ENCODE measurements at regions not wholly inside any gene's neighbourhood (a gene's known extent, or its start where the extent isn't known, plus 50 kb on each side); places are given as distances from the start of the nearest gene placed in this dataset.
A peak's percentile ranks its signal among the peaks of the same experiment; 100 is the strongest.

DNA sequence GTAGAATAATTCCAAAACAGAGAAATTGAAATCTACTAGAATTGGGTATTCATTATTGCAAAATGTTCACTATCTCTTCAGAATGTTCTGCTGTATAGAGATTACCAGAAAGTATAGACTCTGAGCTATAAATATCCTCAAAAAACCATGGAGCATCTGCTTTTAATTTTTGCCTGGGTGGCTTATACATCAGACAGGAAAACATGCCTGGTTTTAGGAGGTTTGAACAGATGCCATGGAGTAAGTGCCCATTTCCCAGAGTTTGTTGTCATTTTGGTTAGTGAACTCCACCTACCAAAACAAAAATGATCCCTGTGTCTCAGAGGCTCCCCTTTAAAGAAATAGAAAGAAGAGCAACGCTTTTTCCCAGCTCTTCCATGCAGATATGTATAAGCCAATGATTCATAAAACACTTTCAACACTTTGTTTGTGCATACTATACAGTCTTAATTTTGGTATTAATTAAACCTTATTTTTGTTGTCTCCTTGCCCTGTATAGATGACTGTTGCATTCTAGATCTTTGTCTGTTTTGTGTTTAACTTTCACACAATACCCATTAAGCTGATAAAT is 68.7 kb downstream of the MEPE start:
- peaks cover 2% of the 10 kb centered on the region for H3K4me1 Mint-ChIP-seq (ENCODE audit: low read depth)
- DNase-seq (ENCODE audit: low spot score, unreplicated experiment): no peak
- peaks cover 15% of the 10 kb centered on the region for H3K27me3 Mint-ChIP-seq
- TF ChIP-seq, protein P1, sequence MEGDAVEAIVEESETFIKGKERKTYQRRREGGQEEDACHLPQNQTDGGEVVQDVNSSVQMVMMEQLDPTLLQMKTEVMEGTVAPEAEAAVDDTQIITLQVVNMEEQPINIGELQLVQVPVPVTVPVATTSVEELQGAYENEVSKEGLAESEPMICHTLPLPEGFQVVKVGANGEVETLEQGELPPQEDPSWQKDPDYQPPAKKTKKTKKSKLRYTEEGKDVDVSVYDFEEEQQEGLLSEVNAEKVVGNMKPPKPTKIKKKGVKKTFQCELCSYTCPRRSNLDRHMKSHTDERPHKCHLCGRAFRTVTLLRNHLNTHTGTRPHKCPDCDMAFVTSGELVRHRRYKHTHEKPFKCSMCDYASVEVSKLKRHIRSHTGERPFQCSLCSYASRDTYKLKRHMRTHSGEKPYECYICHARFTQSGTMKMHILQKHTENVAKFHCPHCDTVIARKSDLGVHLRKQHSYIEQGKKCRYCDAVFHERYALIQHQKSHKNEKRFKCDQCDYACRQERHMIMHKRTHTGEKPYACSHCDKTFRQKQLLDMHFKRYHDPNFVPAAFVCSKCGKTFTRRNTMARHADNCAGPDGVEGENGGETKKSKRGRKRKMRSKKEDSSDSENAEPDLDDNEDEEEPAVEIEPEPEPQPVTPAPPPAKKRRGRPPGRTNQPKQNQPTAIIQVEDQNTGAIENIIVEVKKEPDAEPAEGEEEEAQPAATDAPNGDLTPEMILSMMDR (IDR thresholded peaks at IDR 0.05; ENCODE audit: unreplicated experiment): no peak
- no peaks in the 10 kb centered on the region for H3K9me3 Mint-ChIP-seq (ENCODE audit: low read depth)
- no peak overlapping the region for H3K27ac Mint-ChIP-seq
- no peaks in the 10 kb centered on the region for H3K36me3 Mint-ChIP-seq (ENCODE audit: insufficient read depth)
- no peak overlapping the region for H3K4me3 Mint-ChIP-seq (ENCODE audit: low read depth)

DNA sequence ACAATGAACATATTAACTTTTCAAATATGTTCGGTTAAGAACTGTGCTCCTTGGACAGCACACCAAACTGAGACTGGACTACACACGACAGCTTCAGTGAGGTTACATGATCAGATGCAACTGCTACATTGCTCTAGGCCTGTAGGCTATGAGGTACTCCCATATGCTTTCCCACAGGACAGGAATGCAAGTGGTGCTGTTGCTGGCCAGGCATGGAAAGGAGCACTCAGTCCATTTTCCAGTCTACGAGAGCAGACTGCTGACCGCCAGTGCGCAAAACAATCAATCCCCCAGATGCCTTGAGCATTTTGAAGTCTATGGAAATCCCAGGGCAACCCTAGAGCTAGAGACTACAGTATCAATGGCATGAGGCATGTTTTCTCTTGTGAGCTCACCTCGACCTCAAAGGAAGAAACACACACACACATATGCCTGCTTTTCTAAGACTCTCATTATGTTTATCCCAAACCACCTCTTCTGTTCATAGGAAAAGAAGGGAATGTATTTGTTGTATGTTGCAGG is 70.8 kb upstream of the SPP1 start:
- TF ChIP-seq, protein P1 (IDR thresholded peaks at IDR 0.05; ENCODE audit: unreplicated experiment): no peak
- no peak for DNase-seq (ENCODE audit: low spot score, unreplicated experiment)
- Mint-ChIP-seq H3K27me3 (peaks cover 12% of the 10 kb centered on the region), H3K9me3 (ENCODE audit: low read depth) (no peaks in the 10 kb centered on the region), H3K36me3 (ENCODE audit: insufficient read depth) (no peaks in the 10 kb centered on the region), H3K4me3 (ENCODE audit: low read depth) (no peak overlapping the region), H3K27ac (no peak overlapping the region), H3K4me1 (ENCODE audit: low read depth) (peaks cover 6% of the 10 kb centered on the region)

DNA sequence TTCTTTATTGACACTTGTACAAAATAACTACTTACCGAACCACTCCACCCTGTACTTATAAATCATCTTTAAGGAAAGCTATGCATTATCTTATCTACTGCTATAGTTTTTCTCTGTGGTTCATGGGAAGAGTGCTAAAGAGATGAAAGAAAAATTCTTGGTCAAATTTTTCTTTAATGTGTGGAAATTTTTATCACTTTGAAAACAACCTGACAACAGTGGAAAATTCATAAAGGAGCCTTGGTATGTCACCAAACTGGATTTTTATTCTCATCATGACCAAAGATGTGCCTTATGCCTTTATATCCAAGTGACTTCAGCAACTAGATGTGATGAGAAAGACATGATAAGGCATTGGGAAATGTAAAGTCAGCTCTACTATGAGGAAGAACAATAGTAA is 67.2 kb upstream of the SPP1 start:
- Mint-ChIP-seq H3K36me3 (ENCODE audit: insufficient read depth) (no peaks in the 10 kb centered on the region), H3K4me3 (ENCODE audit: low read depth) (no peak overlapping the region), H3K9me3 (ENCODE audit: low read depth) (peaks cover 4% of the 10 kb centered on the region), H3K4me1 (ENCODE audit: low read depth) (peaks cover 35% of the 10 kb centered on the region), H3K27me3 (peaks cover 6% of the 10 kb centered on the region), H3K27ac (no peak overlapping the region)
- DNase-seq (ENCODE audit: low spot score, unreplicated experiment): no peak
- TF ChIP-seq, protein P1 (IDR thresholded peaks at IDR 0.05; ENCODE audit: unreplicated experiment): no peak

DNA sequence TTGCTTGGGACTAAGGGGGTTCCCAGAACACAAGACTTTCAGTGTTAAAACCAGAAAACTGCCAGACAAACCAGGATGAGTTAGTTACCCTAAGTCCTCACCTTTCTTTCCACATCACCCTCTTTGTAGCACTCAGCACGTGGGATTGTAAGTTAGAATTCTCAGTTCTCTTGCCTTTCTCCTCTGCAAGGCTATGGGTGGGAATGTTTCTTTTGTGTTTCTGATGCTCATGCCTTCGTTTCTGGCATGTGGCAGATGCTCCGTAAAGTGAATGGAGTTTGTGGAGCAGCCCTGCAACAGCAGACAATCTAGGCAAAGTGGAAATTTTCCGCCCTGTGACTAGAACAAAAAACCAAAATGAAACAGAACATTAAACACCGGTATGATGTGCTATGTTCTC is 64.7 kb upstream of the SPP1 start:
- H3K4me3 Mint-ChIP-seq (ENCODE audit: low read depth): no peak overlapping the region
- DNase-seq (ENCODE audit: low spot score, unreplicated experiment): no peak
- H3K27ac Mint-ChIP-seq: peak overlapping the region; percentile 88

DNA sequence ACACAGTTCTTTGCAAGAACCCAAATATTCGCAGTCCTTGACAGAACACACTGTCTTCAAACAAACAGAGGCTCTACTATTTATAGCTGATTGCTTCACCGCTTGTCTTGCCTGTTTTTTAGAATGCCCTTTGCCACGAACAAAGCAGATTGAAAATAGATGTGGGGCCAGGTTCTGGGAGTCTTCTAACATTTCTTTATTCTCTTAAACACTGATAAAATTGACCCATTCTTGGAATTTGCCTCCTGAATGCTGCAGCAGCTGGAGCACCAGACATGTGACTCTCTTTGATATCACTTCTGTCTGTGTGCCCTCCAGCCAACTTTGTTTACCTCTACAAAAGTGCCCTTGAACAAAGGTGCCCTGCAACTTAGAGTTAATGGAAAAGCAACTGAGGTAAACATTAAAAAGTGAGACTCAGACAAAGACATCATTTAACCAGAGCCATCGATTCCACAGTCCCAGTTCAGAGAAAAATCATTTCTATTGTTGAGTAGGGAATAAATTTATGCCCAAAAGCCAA is 64.2 kb upstream of the SPP1 start:
- Mint-ChIP-seq H3K27ac (peak overlapping the region; percentile 88), H3K9me3 (ENCODE audit: low read depth) (peaks cover 4% of the 10 kb centered on the region), H3K4me3 (ENCODE audit: low read depth) (no peak overlapping the region), H3K36me3 (ENCODE audit: insufficient read depth) (no peaks in the 10 kb centered on the region), H3K27me3 (no peaks in the 10 kb centered on the region), H3K4me1 (ENCODE audit: low read depth) (peaks cover 33% of the 10 kb centered on the region)
- TF ChIP-seq, protein P1 (IDR thresholded peaks at IDR 0.05; ENCODE audit: unreplicated experiment): no peak
- DNase-seq (ENCODE audit: low spot score, unreplicated experiment): no peak

More for the DNA sequence above, 64.7 kb upstream of the SPP1 start:
- H3K4me1 Mint-ChIP-seq (ENCODE audit: low read depth): peaks cover 33% of the 10 kb centered on the region
- TF ChIP-seq, protein P1 (IDR thresholded peaks at IDR 0.05; ENCODE audit: unreplicated experiment): no peak
- no peaks in the 10 kb centered on the region for H3K27me3 Mint-ChIP-seq
- no peaks in the 10 kb centered on the region for H3K36me3 Mint-ChIP-seq (ENCODE audit: insufficient read depth)
- peaks cover 4% of the 10 kb centered on the region for H3K9me3 Mint-ChIP-seq (ENCODE audit: low read depth)

Measured in progenitor cell of endocrine pancreas (in vitro differentiated cells).